ENCODE measurements at regions not wholly inside any gene's neighbourhood (a gene's known extent, or its start where the extent isn't known, plus 50 kb on each side); places are given as distances from the start of the nearest gene placed in this dataset.
A peak's percentile ranks its signal among the peaks of the same experiment; 100 is the strongest.

DNA sequence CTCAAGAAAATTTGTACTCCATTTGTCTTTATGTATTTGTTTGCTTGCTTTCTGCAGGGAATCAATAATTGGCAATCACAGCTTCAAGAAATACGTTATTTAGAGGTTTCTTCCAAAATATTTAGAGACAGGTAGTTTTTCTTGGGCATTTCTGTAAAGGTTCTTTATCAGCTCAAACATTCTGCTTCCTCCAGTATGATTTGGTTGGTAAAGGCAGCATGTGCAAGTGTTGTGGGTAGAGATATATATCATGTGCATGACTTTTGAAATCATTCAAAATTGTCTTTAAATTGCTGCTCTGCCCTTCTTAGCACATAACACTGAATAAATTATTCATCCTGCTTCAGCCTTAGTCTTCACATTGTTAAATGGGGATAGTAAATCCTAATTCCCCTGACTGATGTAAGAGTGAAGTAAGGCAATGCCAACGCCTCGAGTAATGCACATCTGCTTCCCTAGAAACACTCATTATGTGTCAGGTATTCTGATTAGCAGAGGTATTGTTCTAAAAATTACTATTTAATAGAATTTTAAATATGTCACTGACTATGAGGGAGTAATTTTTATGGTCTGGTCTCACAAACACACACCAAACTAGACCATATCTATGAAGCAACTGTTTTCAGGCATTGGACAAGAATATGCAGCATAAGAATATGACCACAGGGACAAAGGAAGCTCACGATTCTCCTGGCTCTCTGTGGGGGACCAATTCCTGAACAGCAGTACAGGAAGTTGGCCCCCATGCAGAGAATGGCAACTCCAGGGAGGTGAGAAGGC is 77.3 kb upstream of the AKR1E2 start:
- Mint-ChIP-seq H3K27me3 (ENCODE audit: unreplicated experiment) (no peaks in the 10 kb centered on the region), H3K9me3 (ENCODE audit: unreplicated experiment) (no peaks in the 10 kb centered on the region), H3K4me3 (ENCODE audit: unreplicated experiment) (no peak overlapping the region), H3K36me3 (ENCODE audit: unreplicated experiment) (no peaks in the 10 kb centered on the region), H3K4me1 (ENCODE audit: unreplicated experiment) (peaks cover 2% of the 10 kb centered on the region), H3K27ac (ENCODE audit: unreplicated experiment) (no peak overlapping the region)
- no peak for TF ChIP-seq CTCF (IDR thresholded peaks at IDR 0.05)
- no peak for DNase-seq (ENCODE audit: extremely low spot score, unreplicated experiment)

GRCh38 chr10:4742217-4742616 is 83.8 kb upstream of the AKR1E2 start:
- Mint-ChIP-seq H3K36me3 (ENCODE audit: unreplicated experiment) (no peaks in the 10 kb centered on the region), H3K4me3 (ENCODE audit: unreplicated experiment) (no peak overlapping the region), H3K27ac (ENCODE audit: unreplicated experiment) (no peak overlapping the region), H3K27me3 (ENCODE audit: unreplicated experiment) (no peaks in the 10 kb centered on the region), H3K4me1 (ENCODE audit: unreplicated experiment) (peaks cover 11% of the 10 kb centered on the region), H3K9me3 (ENCODE audit: unreplicated experiment) (no peaks in the 10 kb centered on the region)
- no peak for TF ChIP-seq CTCF (IDR thresholded peaks at IDR 0.05)
- DNase-seq (ENCODE audit: extremely low spot score, unreplicated experiment): no peak

- Mint-ChIP-seq H3K27me3 (ENCODE audit: unreplicated experiment) (no peaks in the 10 kb centered on the region), H3K4me3 (ENCODE audit: unreplicated experiment) (no peak overlapping the region), H3K9me3 (ENCODE audit: unreplicated experiment) (no peaks in the 10 kb centered on the region), H3K36me3 (ENCODE audit: unreplicated experiment) (no peaks in the 10 kb centered on the region), H3K27ac (ENCODE audit: unreplicated experiment) (peak overlapping the region; percentile 21), H3K4me1 (ENCODE audit: unreplicated experiment) (peaks cover 13% of the 10 kb centered on the region)
- TF ChIP-seq CTCF (IDR thresholded peaks at IDR 0.05): no peak
- DNase-seq (ENCODE audit: extremely low spot score, unreplicated experiment): no peak
Measured at GRCh38 chr10:4740471-4740870, 85.5 kb upstream of the AKR1E2 start.

- DNase-seq (ENCODE audit: extremely low spot score, unreplicated experiment): no peak
- no peak for TF ChIP-seq CTCF (IDR thresholded peaks at IDR 0.05)
- Mint-ChIP-seq H3K27me3 (ENCODE audit: unreplicated experiment) (no peaks in the 10 kb centered on the region), H3K4me1 (ENCODE audit: unreplicated experiment) (peaks cover 16% of the 10 kb centered on the region), H3K27ac (ENCODE audit: unreplicated experiment) (no peak overlapping the region), H3K4me3 (ENCODE audit: unreplicated experiment) (no peak overlapping the region), H3K36me3 (ENCODE audit: unreplicated experiment) (no peaks in the 10 kb centered on the region), H3K9me3 (ENCODE audit: unreplicated experiment) (no peaks in the 10 kb centered on the region)
Measured at GRCh38 chr10:4736608-4737007, 89.4 kb upstream of the AKR1E2 start.

GRCh38 chr10:4736183-4736582 is 89.8 kb upstream of the AKR1E2 start:
- H3K27me3 Mint-ChIP-seq (ENCODE audit: unreplicated experiment): no peaks in the 10 kb centered on the region
- H3K36me3 Mint-ChIP-seq (ENCODE audit: unreplicated experiment): no peaks in the 10 kb centered on the region
- H3K27ac Mint-ChIP-seq (ENCODE audit: unreplicated experiment): no peak overlapping the region
- peaks cover 16% of the 10 kb centered on the region for H3K4me1 Mint-ChIP-seq (ENCODE audit: unreplicated experiment)
- H3K9me3 Mint-ChIP-seq (ENCODE audit: unreplicated experiment): no peaks in the 10 kb centered on the region
- no peak overlapping the region for H3K4me3 Mint-ChIP-seq (ENCODE audit: unreplicated experiment)
- DNase-seq (ENCODE audit: extremely low spot score, unreplicated experiment): no peak
- no peak for TF ChIP-seq CTCF (IDR thresholded peaks at IDR 0.05)

All from osteocyte (in vitro differentiated cells).